Activated naive CD8-positive, alpha-beta T cell treated with anti-CD3 and anti-CD28 coated beads, Interleukin-2, amount 50 U/mL, for 24 hours (primary cell): ENCODE measurements at regions not wholly inside any gene's neighbourhood (a gene's known extent, or its start where the extent isn't known, plus 50 kb on each side); places are given as distances from the start of the nearest gene placed in this dataset.
"Not testable (repeated sequence)": the region's sequence is repeated elsewhere in the genome, so short reads cannot be mapped to it uniquely, and the experiment has no call there.

Experiments
- ATAC-seq: fragments of 150-1000 bp; cut with Tn5 transposase; one replicate; pipeline ENCODE4 v1.10.0; 2021
- DNase-seq: peaks from one replicate; pipeline ENCODE4 v3.0.0; 2021
- H3K27ac Mint-ChIP-seq: one replicate; pipeline ENCODE4 v1.8.0; 2021; ENCODE audit warnings: mild to moderate bottlenecking, mixed read lengths
- H3K27me3 Mint-ChIP-seq: one replicate; pipeline ENCODE4 v1.8.0; 2021; ENCODE audit warnings: mixed read lengths
- H3K36me3 Mint-ChIP-seq: one replicate; pipeline ENCODE4 v1.8.0; 2021; ENCODE audit warnings: low read depth, mixed read lengths
- H3K4me1 Mint-ChIP-seq: one replicate; pipeline ENCODE4 v1.8.0; 2021; ENCODE audit warnings: mixed read lengths
- H3K4me3 Mint-ChIP-seq: one replicate; pipeline ENCODE4 v1.8.0; 2021; ENCODE audit warnings: mild to moderate bottlenecking, moderate library complexity, mixed read lengths
- H3K9me3 Mint-ChIP-seq: one replicate; pipeline ENCODE4 v1.8.0; 2021; ENCODE audit warnings: mixed read lengths

DNA sequence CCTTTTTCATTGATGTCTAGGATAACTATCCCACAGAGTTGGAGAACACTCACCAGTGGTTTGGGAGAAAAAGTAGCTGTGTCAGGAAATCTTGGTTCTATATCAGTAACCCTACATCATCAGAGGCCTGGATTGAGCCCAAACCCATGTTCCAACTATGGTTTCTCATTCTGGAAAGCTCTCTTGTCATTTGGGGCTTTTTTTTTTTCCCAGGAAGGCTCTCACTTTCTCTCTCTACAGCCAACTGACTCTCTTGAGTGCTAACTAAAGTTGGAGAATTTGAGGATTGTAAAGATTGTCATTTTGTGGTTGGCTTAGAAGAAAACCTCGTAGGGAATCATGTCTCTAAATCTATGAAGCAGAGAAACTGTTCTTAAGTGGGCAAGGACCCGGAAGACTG is 228.2 kb upstream of the DIPK2B start:
- peaks cover 7% of the 10 kb centered on the region for H3K27me3 Mint-ChIP-seq

DNA sequence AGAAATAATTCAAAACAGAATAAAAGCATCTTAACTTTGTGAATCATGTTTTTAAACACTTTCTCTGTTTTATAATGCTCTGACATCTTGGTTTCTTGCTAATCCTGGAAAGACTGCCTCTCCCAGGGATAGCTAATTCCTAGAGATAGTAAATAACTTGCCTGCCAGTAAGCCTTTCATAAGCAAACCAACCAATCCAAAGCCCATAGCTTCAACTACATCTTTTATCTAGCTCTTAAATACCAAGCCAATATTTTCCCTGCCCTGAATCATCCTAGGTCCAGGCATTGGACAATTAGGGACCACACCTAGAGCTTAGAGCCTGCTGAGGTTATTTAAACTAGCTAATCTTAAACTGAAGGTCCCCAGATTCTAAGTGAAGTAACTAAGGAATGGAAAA is 223.7 kb upstream of the DIPK2B start:
- no peak overlapping the region for H3K4me3 Mint-ChIP-seq
- no peaks in the 10 kb centered on the region for H3K4me1 Mint-ChIP-seq
- H3K27me3 Mint-ChIP-seq = peaks cover 11% of the 10 kb centered on the region
- ATAC-seq = no peak
- H3K27ac Mint-ChIP-seq = no peak overlapping the region
- H3K9me3 Mint-ChIP-seq = no peaks in the 10 kb centered on the region
- no peak for DNase-seq
- no peaks in the 10 kb centered on the region for H3K36me3 Mint-ChIP-seq

More for the DNA sequence above, 228.2 kb upstream of the DIPK2B start:
- no peak overlapping the region for H3K27ac Mint-ChIP-seq
- no peak for ATAC-seq
- no peak for DNase-seq
- H3K4me1 Mint-ChIP-seq = no peaks in the 10 kb centered on the region
- no peak overlapping the region for H3K4me3 Mint-ChIP-seq
- peaks cover 4% of the 10 kb centered on the region for H3K9me3 Mint-ChIP-seq
- peaks cover 3% of the 10 kb centered on the region for H3K36me3 Mint-ChIP-seq

DNA sequence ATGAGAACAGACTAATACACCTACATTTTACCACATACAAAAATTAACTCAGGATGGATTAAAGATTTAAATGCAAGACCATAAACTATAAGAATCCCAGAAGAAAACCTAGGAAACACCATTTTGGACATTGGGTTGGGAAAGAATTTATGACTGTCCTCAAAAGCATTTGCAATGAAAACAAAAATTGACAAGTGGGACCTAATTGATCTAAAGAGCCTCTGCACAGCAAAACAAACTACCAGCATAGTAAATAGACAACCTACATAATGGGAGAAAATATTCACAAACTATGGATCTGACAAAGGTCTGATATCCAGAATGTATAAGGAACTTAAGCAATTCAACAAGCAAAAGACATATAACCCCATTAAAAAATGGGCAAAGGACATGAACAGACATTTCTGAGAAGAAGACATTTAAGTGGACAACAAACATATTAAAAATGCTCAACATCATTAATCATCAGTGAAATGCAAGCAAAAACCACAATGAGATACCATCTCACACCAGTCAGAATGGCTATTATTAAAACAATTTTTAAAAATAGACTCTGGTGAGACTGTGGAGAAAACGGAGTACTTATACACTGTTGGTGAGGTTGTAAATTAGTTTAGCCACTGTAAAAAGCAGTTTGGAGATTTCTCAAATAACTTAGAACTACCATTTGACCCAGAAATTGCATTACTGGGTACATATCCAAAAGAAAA is 221.7 kb upstream of the DIPK2B start:
- no peaks in the 10 kb centered on the region for H3K4me1 Mint-ChIP-seq
- H3K27me3 Mint-ChIP-seq = peaks cover 16% of the 10 kb centered on the region
- no peak overlapping the region for H3K27ac Mint-ChIP-seq
- H3K36me3 Mint-ChIP-seq = no peaks in the 10 kb centered on the region
- ATAC-seq (no peak), DNase-seq (no peak)
- no peaks in the 10 kb centered on the region for H3K9me3 Mint-ChIP-seq
- no peak overlapping the region for H3K4me3 Mint-ChIP-seq

DNA sequence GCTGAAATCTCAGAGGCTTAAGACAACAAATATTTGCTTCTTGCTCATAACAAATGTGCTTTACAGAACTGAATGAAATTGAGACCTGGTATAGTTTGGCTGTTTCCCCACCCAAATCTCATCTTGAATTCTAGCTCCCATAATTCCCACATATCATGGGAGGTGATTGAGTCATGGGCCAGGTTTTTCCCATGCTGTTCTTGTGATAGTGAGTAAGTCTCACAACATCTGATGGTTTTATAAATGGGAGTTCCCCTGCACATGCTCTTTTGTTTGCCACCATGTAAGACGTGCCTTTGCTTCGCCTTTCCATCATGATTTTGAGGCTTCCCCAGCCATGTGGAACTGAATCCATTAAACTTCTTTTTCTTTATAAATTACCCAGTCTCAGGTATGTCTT is 221.1 kb upstream of the DIPK2B start:
- DNase-seq (no peak), ATAC-seq (no peak)
- Mint-ChIP-seq H3K27me3 (peaks cover 17% of the 10 kb centered on the region), H3K36me3 (no peaks in the 10 kb centered on the region), H3K9me3 (no peaks in the 10 kb centered on the region), H3K4me1 (no peaks in the 10 kb centered on the region), H3K27ac (no peak overlapping the region), H3K4me3 (no peak overlapping the region)

DNA sequence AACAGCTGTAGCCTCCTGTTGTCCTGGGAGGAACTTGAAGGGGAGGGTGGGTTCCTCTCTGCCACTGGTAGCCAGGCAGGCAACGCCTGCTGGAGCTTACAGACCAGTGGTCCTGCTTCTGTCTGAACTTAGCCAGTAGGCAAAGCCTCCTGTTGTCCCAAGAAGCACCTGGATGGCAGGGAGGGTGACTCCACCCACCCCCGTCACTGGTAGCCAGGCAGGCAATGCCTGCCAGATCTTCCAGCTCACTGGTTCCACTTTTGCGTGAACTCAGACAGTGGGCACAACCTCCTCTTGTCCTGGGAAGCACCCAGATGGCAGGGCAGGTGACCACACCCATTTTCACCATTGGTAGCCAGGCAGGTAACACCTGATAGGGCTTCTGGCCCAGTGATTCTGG is 203.5 kb upstream of the DIPK2B start:
- Mint-ChIP-seq H3K36me3 (no peaks in the 10 kb centered on the region), H3K9me3 (peaks cover 7% of the 10 kb centered on the region), H3K4me3 (no peak overlapping the region), H3K4me1 (no peaks in the 10 kb centered on the region), H3K27ac (no peak overlapping the region), H3K27me3 (peaks cover 2% of the 10 kb centered on the region)
- ATAC-seq (no peak), DNase-seq (no peak)

DNA sequence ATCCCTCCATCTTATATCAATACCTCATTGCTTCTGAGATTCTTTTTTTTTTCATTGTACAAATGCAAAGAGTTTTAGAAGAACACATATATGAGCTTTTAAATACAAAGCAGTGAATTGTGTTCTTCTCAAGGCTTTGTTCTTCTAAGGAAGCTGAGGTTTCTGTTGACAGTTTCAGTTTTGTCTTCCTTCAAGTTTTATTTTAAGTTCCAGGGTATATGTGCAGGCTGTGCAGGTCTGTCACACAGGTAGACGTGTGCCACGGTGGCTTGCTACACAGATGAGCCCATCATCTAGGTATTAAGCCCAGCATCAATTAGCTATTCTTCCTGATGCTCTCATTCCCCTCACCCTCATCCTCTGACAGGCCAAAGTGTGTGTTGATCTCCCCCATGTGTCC is 201.2 kb upstream of the DIPK2B start:
- Mint-ChIP-seq H3K27me3 (peaks cover 2% of the 10 kb centered on the region), H3K9me3 (peaks cover 7% of the 10 kb centered on the region), H3K27ac (no peak overlapping the region), H3K4me1 (no peaks in the 10 kb centered on the region), H3K36me3 (no peaks in the 10 kb centered on the region), H3K4me3 (no peak overlapping the region)
- no peak for ATAC-seq
- DNase-seq = no peak

DNA sequence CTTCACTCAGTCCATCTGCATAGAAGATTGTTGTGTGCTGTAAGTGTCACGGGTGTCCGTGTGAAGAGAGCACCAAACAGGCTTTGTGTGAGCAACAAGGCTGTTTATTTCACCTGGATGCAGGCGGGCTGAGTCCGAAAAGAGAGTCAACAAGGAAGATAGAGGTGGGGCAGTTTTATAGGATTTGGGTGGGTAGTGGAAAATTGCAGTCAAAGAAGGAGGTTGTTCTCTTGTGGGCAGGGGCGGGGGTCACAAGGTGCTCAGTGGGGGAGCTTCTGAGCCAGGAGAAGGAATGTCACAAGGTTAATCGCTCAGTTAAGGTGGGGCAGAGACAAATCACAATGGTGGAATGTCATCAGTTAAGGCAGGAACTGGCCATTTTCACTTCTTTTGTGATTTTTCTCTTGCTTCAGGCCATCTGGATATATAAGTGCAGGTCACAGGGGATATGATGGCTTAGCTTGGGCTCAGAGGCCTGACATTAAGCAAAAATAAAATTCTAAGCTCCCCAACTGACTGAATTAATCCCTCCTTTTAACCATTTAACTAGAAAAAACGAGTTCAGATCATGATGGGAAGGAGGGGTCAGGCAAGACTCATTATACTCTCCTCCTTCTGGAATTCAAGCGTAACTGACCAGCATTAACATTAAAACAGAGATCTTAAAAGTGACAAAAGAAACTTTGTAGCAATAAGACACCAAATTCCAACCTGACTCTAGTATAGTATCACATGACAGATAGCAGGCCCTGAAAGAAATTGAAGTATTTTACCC is 200.5 kb upstream of the DIPK2B start:
- not testable (repeated sequence) for H3K27ac Mint-ChIP-seq, H3K36me3 Mint-ChIP-seq, H3K27me3 Mint-ChIP-seq, DNase-seq, H3K4me3 Mint-ChIP-seq, H3K4me1 Mint-ChIP-seq, ATAC-seq, H3K9me3 Mint-ChIP-seq

DNA sequence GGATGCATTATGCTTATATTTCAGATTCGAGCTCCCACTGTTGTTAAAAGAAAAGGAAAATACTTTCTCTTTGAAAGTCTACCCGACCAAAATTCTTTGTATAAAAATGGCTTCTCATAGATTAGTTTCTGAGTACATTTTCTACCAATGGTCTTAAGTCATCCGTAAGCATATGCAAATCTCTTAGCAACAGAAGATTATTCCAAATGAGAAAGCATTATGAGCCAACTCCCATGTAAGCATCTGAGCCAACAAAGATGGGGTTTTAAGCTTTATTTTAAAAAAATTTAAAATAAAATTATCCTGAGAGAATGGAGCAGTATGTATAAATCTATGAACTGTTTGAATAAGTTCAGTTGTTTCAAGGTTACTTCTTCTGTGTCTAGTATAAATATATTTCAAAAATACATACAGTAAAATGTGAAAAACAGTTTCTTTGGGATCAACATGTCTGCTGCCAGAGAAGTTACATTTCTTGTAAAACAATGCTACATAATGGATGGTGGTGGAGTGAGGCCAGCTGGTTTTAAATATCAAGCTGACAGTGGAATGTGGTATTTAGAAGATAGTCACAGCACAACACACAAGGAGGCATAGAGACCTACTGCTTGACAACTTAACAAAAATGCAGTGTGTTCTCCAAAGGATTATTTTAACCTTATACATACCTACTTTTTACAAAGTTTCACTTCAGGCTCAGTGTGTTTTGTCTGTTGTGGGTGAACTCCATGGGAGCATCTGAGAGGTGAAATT is 199.5 kb upstream of the DIPK2B start:
- Mint-ChIP-seq H3K9me3 (no peaks in the 10 kb centered on the region), H3K4me3 (no peak overlapping the region), H3K4me1 (no peaks in the 10 kb centered on the region), H3K27ac (no peak overlapping the region), H3K36me3 (no peaks in the 10 kb centered on the region), H3K27me3 (peaks cover under 1% of the 10 kb centered on the region)
- DNase-seq = no peak
- no peak for ATAC-seq

DNA sequence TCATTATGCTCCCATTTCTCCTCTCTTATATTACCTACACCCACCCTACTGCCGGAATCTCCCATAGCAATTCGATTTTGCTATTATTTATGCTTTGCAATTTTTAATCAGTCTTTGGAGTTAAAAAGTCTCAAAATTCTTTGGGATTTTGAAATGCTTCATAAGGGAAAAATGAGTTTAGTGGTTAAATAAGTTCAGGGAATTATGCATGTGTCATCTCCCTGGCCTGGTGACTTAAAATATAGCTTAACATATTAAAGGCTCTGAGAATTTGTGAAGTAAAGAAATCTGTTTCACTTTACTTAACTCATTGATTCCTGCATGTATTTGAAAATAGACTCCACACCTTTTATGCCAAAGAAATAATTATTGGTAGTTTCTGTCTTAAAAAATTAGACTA is 185.1 kb upstream of the DIPK2B start:
- peaks cover 2% of the 10 kb centered on the region for H3K36me3 Mint-ChIP-seq
- H3K4me3 Mint-ChIP-seq = no peak overlapping the region
- DNase-seq = no peak
- H3K9me3 Mint-ChIP-seq = no peaks in the 10 kb centered on the region
- H3K4me1 Mint-ChIP-seq = no peaks in the 10 kb centered on the region
- no peaks in the 10 kb centered on the region for H3K27me3 Mint-ChIP-seq
- H3K27ac Mint-ChIP-seq = no peak overlapping the region
- ATAC-seq = no peak

DNA sequence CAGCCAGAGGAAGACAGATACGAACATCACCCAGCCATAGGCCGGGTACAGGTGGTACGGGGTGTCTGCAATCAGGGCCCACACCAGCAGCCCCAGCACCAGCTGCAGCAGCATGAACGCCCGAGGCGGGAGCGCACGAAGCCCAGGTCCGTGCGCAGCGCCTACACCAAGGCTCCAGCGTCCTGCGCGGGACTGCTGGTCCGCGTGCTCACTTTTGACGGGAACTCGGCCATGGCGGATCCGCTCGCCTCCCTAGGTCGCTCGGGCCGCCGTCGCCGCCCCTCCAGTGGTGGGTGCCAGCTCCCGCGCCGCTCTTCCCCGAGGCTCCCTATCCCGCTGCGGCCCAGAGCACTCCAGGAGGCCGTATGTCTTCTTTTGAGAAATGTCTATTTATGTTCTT is 181.2 kb upstream of the DIPK2B start:
- H3K4me3 Mint-ChIP-seq = no peak overlapping the region
- no peaks in the 10 kb centered on the region for H3K9me3 Mint-ChIP-seq
- ATAC-seq (no peak), DNase-seq (no peak)
- H3K36me3 Mint-ChIP-seq = no peaks in the 10 kb centered on the region
- peaks cover 2% of the 10 kb centered on the region for H3K27me3 Mint-ChIP-seq
- H3K27ac Mint-ChIP-seq = no peak overlapping the region
- no peaks in the 10 kb centered on the region for H3K4me1 Mint-ChIP-seq

DNA sequence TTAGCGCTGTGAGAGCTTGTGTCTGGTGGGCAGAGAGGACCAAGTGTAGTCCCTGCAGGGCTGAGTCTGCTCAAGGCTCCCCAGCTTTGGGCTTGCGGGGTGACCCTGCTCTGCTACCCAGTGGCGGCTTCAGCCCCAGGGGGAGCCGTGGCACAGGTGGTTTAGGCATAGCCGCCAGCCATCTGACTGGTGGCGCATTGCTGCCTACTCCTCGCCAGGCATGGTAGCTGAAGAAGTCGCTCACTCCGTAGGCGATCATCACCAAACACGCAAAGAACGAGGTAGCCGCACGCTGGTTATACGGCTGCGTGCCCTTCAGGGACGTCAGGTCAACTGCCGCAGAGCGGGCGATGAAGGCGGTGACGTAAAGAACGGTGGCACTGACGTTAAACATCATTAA is 180.7 kb upstream of the DIPK2B start:
- ATAC-seq = no peak

DNA sequence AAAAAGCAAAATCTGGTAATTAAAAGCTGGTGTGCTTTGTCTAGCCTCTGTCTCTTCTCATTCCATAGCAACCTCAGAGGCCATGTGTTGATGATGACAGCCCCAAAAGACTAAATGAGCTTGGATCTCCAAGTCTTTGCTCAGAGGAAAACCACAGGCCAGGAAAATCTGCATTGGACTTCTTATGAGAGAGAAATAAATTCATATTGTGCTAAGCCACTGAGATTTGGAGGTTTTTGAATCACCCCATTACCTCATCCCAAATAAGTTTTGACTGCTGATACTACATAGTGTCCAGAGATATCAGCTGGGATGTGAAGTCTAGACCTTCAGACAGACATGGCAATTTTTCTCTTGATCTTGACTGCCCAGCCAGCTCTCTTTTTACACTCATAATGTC is 178.6 kb upstream of the DIPK2B start:
- Mint-ChIP-seq H3K36me3 (no peaks in the 10 kb centered on the region), H3K27ac (no peak overlapping the region), H3K4me3 (no peak overlapping the region), H3K4me1 (no peaks in the 10 kb centered on the region), H3K27me3 (peaks cover 8% of the 10 kb centered on the region), H3K9me3 (peaks cover 8% of the 10 kb centered on the region)
- no peak for DNase-seq
- no peak for ATAC-seq

More for the DNA sequence above, 180.7 kb upstream of the DIPK2B start:
- Mint-ChIP-seq H3K27ac (no peak overlapping the region), H3K36me3 (no peaks in the 10 kb centered on the region), H3K4me3 (no peak overlapping the region), H3K4me1 (no peaks in the 10 kb centered on the region), H3K27me3 (peaks cover 2% of the 10 kb centered on the region), H3K9me3 (no peaks in the 10 kb centered on the region)
- DNase-seq = no peak

DNA sequence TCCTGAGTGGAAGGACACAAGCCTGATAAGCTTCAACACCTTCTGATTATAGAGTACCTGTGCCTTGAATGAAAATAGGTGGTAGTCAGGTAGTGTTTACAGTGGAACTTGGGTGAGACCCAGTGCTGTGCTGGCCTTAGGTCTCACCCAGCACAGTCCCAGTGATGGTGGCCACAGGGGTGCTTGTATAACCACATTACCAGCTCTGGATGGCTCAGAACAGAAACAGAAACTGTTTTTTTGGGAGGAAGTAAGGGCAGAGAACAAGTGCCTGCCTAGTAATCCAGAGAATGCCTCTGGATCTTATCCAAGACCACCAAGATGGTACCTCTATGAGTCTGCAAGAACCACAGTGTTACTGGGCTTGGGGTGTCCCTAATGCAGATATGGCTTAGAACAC is 171.5 kb upstream of the DIPK2B start:
- Mint-ChIP-seq H3K27ac (no peak overlapping the region), H3K27me3 (peaks cover 6% of the 10 kb centered on the region), H3K4me1 (no peaks in the 10 kb centered on the region), H3K9me3 (peaks cover 33% of the 10 kb centered on the region), H3K4me3 (no peak overlapping the region), H3K36me3 (peaks cover 4% of the 10 kb centered on the region)
- ATAC-seq (no peak), DNase-seq (no peak)

DNA sequence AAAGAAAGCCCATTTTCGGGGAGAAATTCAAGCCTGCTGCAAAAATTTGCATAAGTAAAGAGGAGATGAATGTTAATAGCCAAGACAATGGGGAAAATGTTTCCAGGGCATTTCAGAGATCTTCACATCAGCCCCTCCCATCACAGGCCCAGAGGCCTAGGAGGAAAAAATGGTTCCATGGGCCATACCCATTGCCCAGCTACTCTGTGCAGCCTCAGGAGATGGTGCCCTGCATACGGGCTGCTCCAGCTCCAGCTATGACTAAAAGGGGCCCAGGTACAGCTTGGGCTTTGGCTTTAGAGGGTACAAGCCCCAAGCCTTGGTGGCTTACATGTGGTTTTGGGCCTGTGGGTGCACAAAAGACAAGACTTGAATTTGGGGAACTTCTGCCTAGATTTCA is 168.0 kb upstream of the DIPK2B start:
- Mint-ChIP-seq H3K27ac (no peak overlapping the region), H3K27me3 (no peaks in the 10 kb centered on the region), H3K9me3 (peaks cover 19% of the 10 kb centered on the region), H3K4me3 (no peak overlapping the region), H3K36me3 (peaks cover 4% of the 10 kb centered on the region), H3K4me1 (no peaks in the 10 kb centered on the region)
- no peak for ATAC-seq
- DNase-seq = no peak

DNA sequence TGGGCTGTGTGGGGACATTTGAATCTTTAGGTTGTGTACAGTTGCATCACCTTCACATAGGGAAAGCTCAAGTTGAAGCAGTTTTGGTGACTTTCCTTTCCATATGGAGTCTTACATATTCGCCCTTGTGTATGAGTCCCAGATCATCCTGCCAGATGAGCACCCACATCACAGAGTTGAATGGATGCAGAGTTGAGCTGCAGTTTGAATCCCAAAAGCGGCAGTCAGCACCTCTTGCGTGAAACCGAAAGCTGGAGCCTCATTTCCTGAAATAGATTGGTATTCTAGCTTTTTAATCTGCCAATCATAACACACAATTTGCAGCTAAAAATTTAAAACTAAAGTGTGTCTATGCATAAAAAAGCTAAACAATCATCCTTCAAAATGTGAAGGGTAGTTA is 162.9 kb upstream of the DIPK2B start:
- Mint-ChIP-seq H3K9me3 (peaks cover 9% of the 10 kb centered on the region), H3K36me3 (peaks cover 2% of the 10 kb centered on the region), H3K4me1 (no peaks in the 10 kb centered on the region), H3K27me3 (no peaks in the 10 kb centered on the region), H3K27ac (no peak overlapping the region), H3K4me3 (no peak overlapping the region)
- DNase-seq = no peak
- ATAC-seq = no peak
